ENCODE measurements at regions not wholly inside any gene's neighbourhood (a gene's known extent, or its start where the extent isn't known, plus 50 kb on each side); places are given as distances from the start of the nearest gene placed in this dataset.

DNA sequence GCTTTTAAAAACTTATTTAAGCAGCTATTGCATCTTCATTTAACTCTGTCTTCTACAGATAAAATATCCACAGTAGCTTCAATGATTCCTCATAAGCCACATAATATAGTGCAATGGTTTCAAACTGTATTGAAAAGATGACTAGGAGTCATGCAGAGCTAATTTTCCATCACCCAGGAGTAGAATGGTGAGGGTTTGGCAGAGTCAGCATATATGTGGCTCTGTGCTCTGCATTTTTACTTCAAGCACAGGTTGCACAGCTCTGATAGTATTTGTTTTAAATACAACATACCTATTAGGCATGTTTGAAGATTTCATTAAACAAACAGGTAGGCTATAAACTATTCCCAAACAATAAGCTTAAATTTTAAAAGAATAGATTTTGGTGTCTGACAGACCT lies 731.9 kb upstream of the VRK2 start:
- no peak for TF ChIP-seq POLR2A (IDR thresholded peaks at IDR 0.05)
- TF ChIP-seq, protein P1, sequence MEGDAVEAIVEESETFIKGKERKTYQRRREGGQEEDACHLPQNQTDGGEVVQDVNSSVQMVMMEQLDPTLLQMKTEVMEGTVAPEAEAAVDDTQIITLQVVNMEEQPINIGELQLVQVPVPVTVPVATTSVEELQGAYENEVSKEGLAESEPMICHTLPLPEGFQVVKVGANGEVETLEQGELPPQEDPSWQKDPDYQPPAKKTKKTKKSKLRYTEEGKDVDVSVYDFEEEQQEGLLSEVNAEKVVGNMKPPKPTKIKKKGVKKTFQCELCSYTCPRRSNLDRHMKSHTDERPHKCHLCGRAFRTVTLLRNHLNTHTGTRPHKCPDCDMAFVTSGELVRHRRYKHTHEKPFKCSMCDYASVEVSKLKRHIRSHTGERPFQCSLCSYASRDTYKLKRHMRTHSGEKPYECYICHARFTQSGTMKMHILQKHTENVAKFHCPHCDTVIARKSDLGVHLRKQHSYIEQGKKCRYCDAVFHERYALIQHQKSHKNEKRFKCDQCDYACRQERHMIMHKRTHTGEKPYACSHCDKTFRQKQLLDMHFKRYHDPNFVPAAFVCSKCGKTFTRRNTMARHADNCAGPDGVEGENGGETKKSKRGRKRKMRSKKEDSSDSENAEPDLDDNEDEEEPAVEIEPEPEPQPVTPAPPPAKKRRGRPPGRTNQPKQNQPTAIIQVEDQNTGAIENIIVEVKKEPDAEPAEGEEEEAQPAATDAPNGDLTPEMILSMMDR (IDR thresholded peaks at IDR 0.05): no peak
